Left ventricle myocardium inferior (tissue), 1 donor: ENCODE measurements at regions not wholly inside any gene's neighbourhood (a gene's known extent, or its start where the extent isn't known, plus 50 kb on each side); places are given as distances from the start of the nearest gene placed in this dataset.

Experiments
- DNase-seq: peaks from one replicate; pipeline ENCODE4 v3.0.0-alpha.2; 2020
- H3K27ac ChIP-seq: fragments of 200-600 bp; replicated peaks from 2 replicates; pipeline ENCODE4 v1.8.0; 2021
- H3K27me3 ChIP-seq: fragments of 200-600 bp; 2 replicates; pipeline ENCODE4 v1.8.0; 2021; ENCODE audit warnings: low read depth
- H3K36me3 ChIP-seq: fragments of 200-600 bp; 2 replicates; pipeline ENCODE4 v1.8.0; 2021
- H3K4me1 ChIP-seq: fragments of 200-600 bp; 2 replicates; pipeline ENCODE4 v1.8.0; 2021
- H3K4me3 ChIP-seq: fragments of 200-600 bp; 2 replicates; pipeline ENCODE4 v1.8.0; 2021; ENCODE audit warnings: mild to moderate bottlenecking, moderate library complexity
- H3K9me3 ChIP-seq: fragments of 200-600 bp; replicated peaks from 2 replicates; pipeline ENCODE4 v1.8.0; 2021
- CTCF ChIP-seq: fragments of 200-600 bp; IDR thresholded peaks from 2 replicates; pipeline ENCODE4 v1.8.0; 2021; ENCODE audit warnings: antibody characterized with exemption, mild to moderate bottlenecking, borderline replicate concordance
- intact Hi-C: fragments of 100-400 bp; cut with micrococcal nuclease; formaldehyde crosslinking; loops from one replicate; pipeline ENCODE4 v1.11.0; 2022
- donor health status: DM: no; HTN: yes; CAD: no; lungs with severe emphysema.

GRCh38 chr1:113314600-113314999, 75.7 kb upstream of the MAGI3 start:
- intact Hi-C loops, result no loop called here
- TF ChIP-seq CTCF, result no peak

GRCh38 chr1:113320272-113320671, 70.0 kb upstream of the MAGI3 start:
- intact Hi-C loops, result no loop called here
- no peak overlapping the region for H3K4me3 ChIP-seq
- H3K4me1 ChIP-seq, result peaks cover 8% of the 10 kb centered on the region

More at GRCh38 chr1:113314600-113314999, 75.7 kb upstream of the MAGI3 start:
- Histone ChIP-seq H3K27me3 (no peaks in the 10 kb centered on the region), H3K4me1 (no peaks in the 10 kb centered on the region), H3K27ac (no peak overlapping the region), H3K36me3 (no peaks in the 10 kb centered on the region), H3K4me3 (no peak overlapping the region), H3K9me3 (peaks cover 33% of the 10 kb centered on the region)
- no peak for DNase-seq

GRCh38 chr1:113320972-113321680, 69.2 kb upstream of the MAGI3 start:
- Histone ChIP-seq H3K36me3 (no peaks in the 10 kb centered on the region), H3K27ac (no peak overlapping the region), H3K4me3 (no peak overlapping the region), H3K9me3 (peaks cover 8% of the 10 kb centered on the region), H3K27me3 (no peaks in the 10 kb centered on the region), H3K4me1 (peaks cover 8% of the 10 kb centered on the region)
- DNase-seq, result no peak
- intact Hi-C loops, result no loop called here
- TF ChIP-seq CTCF, result no peak

More at GRCh38 chr1:113320272-113320671, 70.0 kb upstream of the MAGI3 start:
- Histone ChIP-seq H3K9me3 (peaks cover 8% of the 10 kb centered on the region), H3K27ac (no peak overlapping the region), H3K27me3 (no peaks in the 10 kb centered on the region), H3K36me3 (no peaks in the 10 kb centered on the region)
- DNase-seq, result no peak
- TF ChIP-seq CTCF, result no peak

GRCh38 chr1:113321771-113322387, 68.4 kb upstream of the MAGI3 start:
- Histone ChIP-seq H3K4me3 (no peak overlapping the region), H3K27me3 (no peaks in the 10 kb centered on the region), H3K27ac (no peak overlapping the region), H3K9me3 (peaks cover 8% of the 10 kb centered on the region), H3K36me3 (no peaks in the 10 kb centered on the region), H3K4me1 (peaks cover 8% of the 10 kb centered on the region)
- no peak for TF ChIP-seq CTCF
- intact Hi-C loops, result no loop called here
- no peak for DNase-seq

- peaks cover 5% of the 10 kb centered on the region for H3K9me3 ChIP-seq
- TF ChIP-seq CTCF, result no peak
- no peak overlapping the region for H3K4me3 ChIP-seq
- H3K27me3 ChIP-seq, result no peaks in the 10 kb centered on the region
- H3K36me3 ChIP-seq, result no peaks in the 10 kb centered on the region
- H3K27ac ChIP-seq, result no peak overlapping the region
- DNase-seq, result no peak
- peaks cover 8% of the 10 kb centered on the region for H3K4me1 ChIP-seq
- intact Hi-C loops, result no loop called here
These were observed 67.9 kb upstream of the MAGI3 start for GRCh38 chr1:113322439-113322838.
